ENCODE measurements at regions not wholly inside any gene's neighbourhood (a gene's known extent, or its start where the extent isn't known, plus 50 kb on each side); places are given as distances from the start of the nearest gene placed in this dataset.

DNA sequence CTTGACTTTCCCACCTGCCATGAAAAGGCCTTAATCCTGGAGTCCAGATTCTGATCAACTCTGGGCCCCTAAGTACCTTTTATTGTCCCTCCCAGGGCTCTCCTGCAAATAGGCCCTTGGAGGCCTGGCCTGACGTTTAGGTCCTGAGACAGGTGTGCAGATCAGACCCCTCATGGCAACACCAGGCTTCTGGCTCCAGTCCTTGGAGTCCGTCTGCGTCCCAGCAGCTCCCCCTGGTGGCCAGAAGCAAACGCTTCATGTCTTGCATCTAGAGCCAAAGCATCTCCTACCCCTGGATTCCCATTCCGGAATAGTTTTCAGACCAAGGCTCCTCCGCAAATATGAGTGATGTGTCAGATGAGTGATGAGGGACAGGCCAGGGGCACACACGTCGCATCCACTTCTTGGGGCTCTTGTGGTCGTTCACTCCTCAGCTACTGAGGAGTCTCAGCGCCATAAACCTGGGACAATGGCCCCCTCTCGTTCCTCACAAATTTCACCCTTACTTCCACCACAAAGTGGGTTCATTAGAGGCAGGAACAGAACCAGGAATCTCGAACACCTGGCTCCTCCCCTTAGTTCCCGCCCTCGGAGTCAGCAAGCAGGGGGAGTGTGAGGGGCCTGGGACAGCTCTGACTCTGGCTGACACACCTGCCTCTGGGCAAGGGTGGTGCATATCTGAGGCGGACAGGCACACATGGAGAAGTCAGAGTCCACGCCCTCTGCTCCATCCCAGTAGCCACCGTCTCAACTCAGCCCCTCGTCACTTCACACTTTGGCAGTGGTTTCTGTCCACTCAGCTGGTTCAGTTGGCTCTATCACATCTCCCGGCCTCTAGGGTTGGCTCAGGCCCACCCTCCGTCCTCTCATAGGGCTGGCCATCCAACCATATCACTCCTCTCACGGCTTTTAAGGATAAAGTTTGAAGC lies 77.9 kb upstream of the PWP1 start:
- TF ChIP-seq POLR2AphosphoS5 (IDR thresholded peaks at IDR 0.05; ENCODE audit: low read depth, low read length): no peak
- TF ChIP-seq, protein P1, sequence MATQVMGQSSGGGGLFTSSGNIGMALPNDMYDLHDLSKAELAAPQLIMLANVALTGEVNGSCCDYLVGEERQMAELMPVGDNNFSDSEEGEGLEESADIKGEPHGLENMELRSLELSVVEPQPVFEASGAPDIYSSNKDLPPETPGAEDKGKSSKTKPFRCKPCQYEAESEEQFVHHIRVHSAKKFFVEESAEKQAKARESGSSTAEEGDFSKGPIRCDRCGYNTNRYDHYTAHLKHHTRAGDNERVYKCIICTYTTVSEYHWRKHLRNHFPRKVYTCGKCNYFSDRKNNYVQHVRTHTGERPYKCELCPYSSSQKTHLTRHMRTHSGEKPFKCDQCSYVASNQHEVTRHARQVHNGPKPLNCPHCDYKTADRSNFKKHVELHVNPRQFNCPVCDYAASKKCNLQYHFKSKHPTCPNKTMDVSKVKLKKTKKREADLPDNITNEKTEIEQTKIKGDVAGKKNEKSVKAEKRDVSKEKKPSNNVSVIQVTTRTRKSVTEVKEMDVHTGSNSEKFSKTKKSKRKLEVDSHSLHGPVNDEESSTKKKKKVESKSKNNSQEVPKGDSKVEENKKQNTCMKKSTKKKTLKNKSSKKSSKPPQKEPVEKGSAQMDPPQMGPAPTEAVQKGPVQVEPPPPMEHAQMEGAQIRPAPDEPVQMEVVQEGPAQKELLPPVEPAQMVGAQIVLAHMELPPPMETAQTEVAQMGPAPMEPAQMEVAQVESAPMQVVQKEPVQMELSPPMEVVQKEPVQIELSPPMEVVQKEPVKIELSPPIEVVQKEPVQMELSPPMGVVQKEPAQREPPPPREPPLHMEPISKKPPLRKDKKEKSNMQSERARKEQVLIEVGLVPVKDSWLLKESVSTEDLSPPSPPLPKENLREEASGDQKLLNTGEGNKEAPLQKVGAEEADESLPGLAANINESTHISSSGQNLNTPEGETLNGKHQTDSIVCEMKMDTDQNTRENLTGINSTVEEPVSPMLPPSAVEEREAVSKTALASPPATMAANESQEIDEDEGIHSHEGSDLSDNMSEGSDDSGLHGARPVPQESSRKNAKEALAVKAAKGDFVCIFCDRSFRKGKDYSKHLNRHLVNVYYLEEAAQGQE (IDR thresholded peaks at IDR 0.05; ENCODE audit: insufficient read depth in 1 of 2, low read depth in 2 of 2, low read length in 2 of 2): no peak
- TF ChIP-seq SIN3A (IDR thresholded peaks at IDR 0.05; ENCODE audit: borderline replicate concordance, insufficient read depth, low read length): no peak
- no peak for TF ChIP-seq TAF1 (IDR thresholded peaks at IDR 0.05; ENCODE audit: borderline replicate concordance, insufficient read depth, low read length)
